Astrocyte (in vitro differentiated cells and primary cell): ENCODE measurements at regions not wholly inside any gene's neighbourhood (a gene's known extent, or its start where the extent isn't known, plus 50 kb on each side); places are given as distances from the start of the nearest gene placed in this dataset.

Experiments used
- CTCF ChIP-seq: IDR thresholded peaks from 2 replicates; pipeline ENCODE4 v1.5.1; 2011; ENCODE audit warnings: low read depth, mild to moderate bottlenecking, inconsistent platforms, low read length, moderate library complexity; ENCODE audit not compliant: insufficient read depth
- EZH2 ChIP-seq: IDR thresholded peaks from 2 replicates; pipeline ENCODE4 v1.6.1; 2012; ENCODE audit warnings: mild to moderate bottlenecking, low read length, inconsistent platforms; ENCODE audit not compliant: insufficient read depth

- TF ChIP-seq CTCF (no peak), EZH2 (no peak)
Observed at GRCh38 chr7:128151635-128152034, 89.4 kb upstream of the LEP start.
